Left lung (tissue), 4 donors: ENCODE measurements at regions not wholly inside any gene's neighbourhood (a gene's known extent, or its start where the extent isn't known, plus 50 kb on each side); places are given as distances from the start of the nearest gene placed in this dataset.
"Not testable (repeated sequence)": the region's sequence is repeated elsewhere in the genome, so short reads cannot be mapped to it uniquely, and the experiment has no call there.

ENCODE experiments used
- ATAC-seq: fragments of 200-7000 bp; cut with Tn5 transposase; one replicate; pipeline ENCODE4 v1.9.1; 2020; ENCODE audit warnings: moderate library complexity
- DNase-seq, 4 donors: peaks; one replicate each; pipeline ENCODE4 v3.0.0-alpha.2; 2013 to 2020
- H3K27ac ChIP-seq, 2 donors: fragments of 200-600 bp; sonication (generic) in 1 of 2; one replicate each; pipeline versions ENCODE4 v1.5.0 to v1.8.0; 2020 to 2021
- H3K27me3 ChIP-seq, 2 donors: fragments of 200-600 bp; sonication (generic) in 1 of 2; one replicate each; pipeline versions ENCODE4 v1.5.0 to v1.8.0; 2020 to 2021
- H3K36me3 ChIP-seq, 2 donors: fragments of 200-600 bp; sonication (generic) in 1 of 2; one replicate each; pipeline versions ENCODE4 v1.5.0 to v1.8.0; 2020 to 2021
- H3K4me1 ChIP-seq, 2 donors: fragments of 200-600 bp; one replicate each; pipeline ENCODE4 v1.8.0; 2021
- H3K4me3 ChIP-seq, 2 donors: fragments of 200-600 bp; sonication (generic) in 1 of 2; one replicate each; pipeline versions ENCODE4 v1.5.0 to v1.8.0; 2020 to 2021; ENCODE audit warnings: mild to moderate bottlenecking in 1 of 2
- H3K9me3 ChIP-seq, 2 donors: fragments of 200-600 bp; sonication (generic) in 1 of 2; one replicate each; pipeline versions ENCODE4 v1.5.0 to v1.8.0; 2020 to 2021
- intact Hi-C, 2 donors: fragments of 100-400 bp; cut with DNase I; formaldehyde crosslinking; loops; one replicate each; pipeline versions ENCODE4 v1.11.2 to v1.14.2; 2022
- donor health status: DM: no; HTN: yes; CAD: no.
- donor health status: DM: no; HTN: no; CAD: no.

DNA sequence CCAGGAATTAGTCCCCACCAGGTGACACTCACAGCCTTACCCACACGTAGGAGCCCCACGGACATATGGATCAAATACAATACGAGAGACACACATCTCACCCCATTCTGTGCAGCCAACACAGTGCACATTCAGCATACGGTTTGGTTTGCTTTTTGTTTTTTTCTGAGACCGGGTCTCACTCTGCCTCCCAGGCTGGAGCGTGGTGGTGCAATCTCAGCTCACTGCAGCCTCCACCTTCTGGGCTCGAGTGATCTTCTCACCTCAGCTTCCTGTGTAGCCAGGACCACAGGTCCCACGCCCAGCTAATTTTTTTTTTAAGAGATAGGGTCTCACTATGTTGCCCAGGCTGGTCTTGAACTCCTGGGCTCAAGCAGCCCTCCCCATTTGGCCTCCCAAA, 102.8 kb downstream of the POTEB start:
- H3K4me3 ChIP-seq, H3K9me3 ChIP-seq, ATAC-seq, intact Hi-C loops, H3K27ac ChIP-seq, H3K4me1 ChIP-seq, H3K27me3 ChIP-seq, H3K36me3 ChIP-seq, DNase-seq: not testable (repeated sequence)

DNA sequence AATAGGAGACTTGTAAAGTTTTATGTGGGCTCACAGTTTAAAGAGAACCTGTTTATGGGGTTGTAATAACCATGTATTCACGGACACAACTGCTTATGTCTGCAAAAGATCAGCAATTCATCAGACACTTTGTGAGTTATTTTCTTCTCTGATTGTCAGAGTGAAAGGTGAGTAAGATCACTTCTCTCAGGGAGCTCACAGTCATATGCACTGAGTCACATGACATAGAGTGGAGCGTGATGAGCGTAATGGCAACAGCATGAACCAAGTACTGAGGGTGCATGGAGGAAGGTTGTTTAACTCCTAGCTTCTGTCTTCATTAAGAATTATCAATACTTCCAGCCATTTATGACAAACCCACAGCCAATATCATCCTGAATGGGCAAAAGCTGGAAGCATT, 111.0 kb downstream of the POTEB start:
- H3K9me3 ChIP-seq, intact Hi-C loops, H3K27me3 ChIP-seq, H3K4me1 ChIP-seq, ATAC-seq, H3K27ac ChIP-seq, DNase-seq, H3K36me3 ChIP-seq, H3K4me3 ChIP-seq: not testable (repeated sequence)

DNA sequence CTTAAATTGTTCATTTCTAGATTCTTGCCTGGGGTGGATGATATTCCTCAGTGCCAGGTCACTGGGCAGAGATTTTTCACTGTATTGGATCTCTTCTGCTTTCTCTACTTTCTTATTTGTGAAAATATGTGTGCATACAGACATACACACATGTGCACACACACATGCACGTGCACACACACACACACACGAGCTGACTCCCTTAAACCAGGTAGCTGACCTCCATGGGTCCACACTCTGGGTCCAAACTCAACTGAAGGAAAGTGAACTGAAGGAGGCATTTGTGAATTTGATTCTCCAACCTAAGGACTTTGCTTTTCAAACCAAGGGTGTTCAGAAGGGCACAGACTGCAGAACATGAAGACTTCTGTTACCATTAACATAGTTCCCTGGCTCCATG, 113.8 kb downstream of the POTEB start:
- intact Hi-C loops, ATAC-seq, H3K36me3 ChIP-seq, H3K27ac ChIP-seq, H3K4me1 ChIP-seq, H3K27me3 ChIP-seq, H3K9me3 ChIP-seq, H3K4me3 ChIP-seq: not testable (repeated sequence)
- DNase-seq: peak in 1 of 4 donors; percentile 31

GRCh38 chr15:21760250-21761023, 117.1 kb downstream of the POTEB start:
- H3K4me3 ChIP-seq, DNase-seq, H3K9me3 ChIP-seq, H3K4me1 ChIP-seq, intact Hi-C loops, H3K27me3 ChIP-seq, H3K36me3 ChIP-seq, H3K27ac ChIP-seq: not testable (repeated sequence)
- peak; percentile 79 for ATAC-seq

DNA sequence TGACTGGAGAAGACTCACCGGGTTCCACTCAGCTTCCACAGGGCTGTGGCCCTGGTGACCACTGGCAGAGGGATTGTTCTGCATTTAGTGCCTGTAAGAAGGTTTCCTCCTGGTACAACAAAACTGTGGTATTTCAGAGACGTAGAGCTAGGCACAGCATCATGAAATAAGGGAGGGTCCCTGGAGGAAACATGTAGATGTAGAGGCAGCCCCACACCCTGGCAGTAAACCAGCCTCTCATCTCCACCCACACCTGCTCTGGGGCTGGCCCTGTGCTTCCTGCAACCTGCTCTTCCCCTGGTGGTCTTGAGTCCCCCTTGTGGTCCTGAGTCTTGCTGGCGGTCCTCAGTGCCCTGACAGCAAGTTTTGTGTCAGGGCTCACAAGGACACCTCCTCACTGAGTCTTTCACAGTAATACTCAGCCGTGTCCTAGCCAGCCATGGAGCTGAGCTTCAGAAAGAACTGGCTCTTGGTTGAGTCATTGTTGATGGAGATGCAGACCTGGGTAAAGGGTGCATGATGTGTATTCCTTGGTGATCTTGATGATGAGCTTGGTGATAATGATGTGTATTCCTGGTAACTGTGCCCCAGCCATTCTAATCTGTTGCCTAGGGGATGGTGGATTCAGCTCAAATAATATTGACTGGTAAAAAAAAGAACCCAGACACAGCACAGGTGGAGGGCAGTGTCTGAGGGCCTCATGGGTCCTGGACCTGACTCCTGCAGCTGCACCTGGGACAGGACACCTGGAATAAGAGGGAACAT, 118.0 kb downstream of the POTEB start:
- intact Hi-C loops, H3K36me3 ChIP-seq, DNase-seq, H3K4me1 ChIP-seq, H3K9me3 ChIP-seq, H3K27me3 ChIP-seq, H3K4me3 ChIP-seq, ATAC-seq, H3K27ac ChIP-seq: not testable (repeated sequence)

- DNase-seq, H3K4me1 ChIP-seq, intact Hi-C loops, H3K27ac ChIP-seq, H3K9me3 ChIP-seq, H3K27me3 ChIP-seq, H3K36me3 ChIP-seq, H3K4me3 ChIP-seq: not testable (repeated sequence)
- ATAC-seq: peak; percentile 26
These were observed 123.7 kb downstream of the POTEB start for GRCh38 chr15:21753838-21754237.

GRCh38 chr15:21752124-21752957, 125.2 kb downstream of the POTEB start:
- ATAC-seq, H3K27me3 ChIP-seq, intact Hi-C loops: not testable (repeated sequence)

GRCh38 chr15:21749173-21749572, 128.4 kb downstream of the POTEB start:
- H3K27me3 ChIP-seq, H3K36me3 ChIP-seq, H3K4me3 ChIP-seq, H3K27ac ChIP-seq, intact Hi-C loops, H3K4me1 ChIP-seq, DNase-seq, H3K9me3 ChIP-seq: not testable (repeated sequence)
- ATAC-seq: peak; percentile 37

More at GRCh38 chr15:21752124-21752957, 125.2 kb downstream of the POTEB start:
- H3K27ac ChIP-seq, H3K9me3 ChIP-seq, DNase-seq, H3K4me1 ChIP-seq, H3K4me3 ChIP-seq, H3K36me3 ChIP-seq: not testable (repeated sequence)

DNA sequence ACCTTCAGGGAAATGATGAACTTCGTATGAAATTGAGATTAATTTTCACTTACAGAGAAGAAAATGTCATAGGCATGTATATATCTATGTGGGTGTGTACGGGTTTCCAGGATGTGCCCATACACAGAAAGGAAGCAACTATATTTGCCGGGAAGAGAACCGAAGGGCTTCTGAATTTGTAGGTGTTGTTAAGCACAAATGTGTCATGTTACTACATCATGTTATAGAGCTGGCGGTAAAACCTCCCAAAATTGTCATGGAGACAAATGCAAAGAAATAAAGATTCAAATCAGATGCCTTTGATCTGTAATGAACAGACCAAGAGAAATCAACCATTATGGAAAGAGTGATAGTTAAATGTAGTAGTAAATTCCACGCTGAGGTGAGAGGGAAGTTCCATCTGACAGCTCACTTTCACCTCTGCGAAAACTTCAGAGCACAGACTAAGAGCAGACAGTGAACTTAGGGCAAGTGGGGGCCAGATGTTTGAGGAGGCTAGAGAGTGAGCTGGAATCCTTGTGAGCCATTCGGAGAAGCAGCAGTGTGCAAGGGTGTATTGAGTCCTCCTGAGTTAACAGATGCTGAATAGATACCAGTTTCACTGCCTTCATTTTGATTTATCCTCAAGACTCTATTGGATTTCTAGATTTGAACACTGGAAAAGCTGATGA, 133.2 kb downstream of the POTEB start:
- H3K36me3 ChIP-seq, H3K27ac ChIP-seq, H3K9me3 ChIP-seq, DNase-seq, H3K27me3 ChIP-seq, ATAC-seq, intact Hi-C loops, H3K4me1 ChIP-seq, H3K4me3 ChIP-seq: not testable (repeated sequence)

DNA sequence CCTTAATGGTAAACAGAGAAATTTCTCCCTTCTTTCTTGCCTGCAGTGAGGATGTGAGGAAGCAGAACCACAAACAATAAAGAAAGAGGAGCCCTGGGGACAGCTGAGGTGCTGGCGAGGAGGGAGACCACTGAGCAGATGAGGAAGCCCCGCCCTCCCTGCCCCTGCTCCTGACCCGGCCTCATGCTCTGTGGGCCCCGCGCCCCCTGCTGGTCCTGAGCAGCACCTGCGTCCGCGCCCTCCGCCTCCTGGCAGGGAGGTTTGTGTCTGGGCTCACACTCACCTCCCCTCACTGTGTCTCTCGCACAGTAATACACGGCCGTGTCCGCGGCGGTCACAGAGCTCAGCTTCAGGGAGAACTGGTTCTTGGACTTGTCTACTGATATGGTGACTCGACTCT, 135.5 kb downstream of the POTEB start:
- not testable (repeated sequence) for H3K9me3 ChIP-seq

GRCh38 chr15:21738003-21738402, 139.5 kb downstream of the POTEB start:
- H3K9me3 ChIP-seq, H3K4me3 ChIP-seq, H3K27ac ChIP-seq, H3K36me3 ChIP-seq, intact Hi-C loops, ATAC-seq, H3K27me3 ChIP-seq, H3K4me1 ChIP-seq, DNase-seq: not testable (repeated sequence)

More for the DNA sequence above, 135.5 kb downstream of the POTEB start:
- H3K36me3 ChIP-seq, H3K27me3 ChIP-seq, DNase-seq, H3K4me1 ChIP-seq, ATAC-seq, H3K27ac ChIP-seq, intact Hi-C loops, H3K4me3 ChIP-seq: not testable (repeated sequence)

DNA sequence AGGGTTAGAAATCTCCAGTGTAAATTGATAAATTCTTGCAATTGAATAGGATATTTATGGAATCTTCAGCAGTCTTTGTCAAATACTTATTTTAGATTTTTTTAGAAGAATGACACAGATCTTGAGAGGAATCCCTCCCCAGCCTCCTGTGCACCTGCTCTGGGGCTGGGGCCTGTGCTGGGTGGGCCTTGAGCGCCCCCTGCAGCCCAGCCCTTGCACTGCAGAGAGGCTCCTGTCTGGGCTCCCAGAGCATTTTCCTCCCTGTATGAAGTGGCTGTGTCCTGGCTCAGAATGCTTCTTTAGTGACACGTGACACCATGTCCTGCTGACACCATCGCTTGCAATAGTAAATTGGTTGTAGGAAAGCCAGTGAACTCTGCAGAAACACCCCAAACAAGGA, 141.1 kb downstream of the POTEB start:
- ATAC-seq, intact Hi-C loops, DNase-seq: not testable (repeated sequence)

More for the DNA sequence above, 141.1 kb downstream of the POTEB start:
- H3K36me3 ChIP-seq, H3K27me3 ChIP-seq, H3K4me1 ChIP-seq, H3K27ac ChIP-seq, H3K4me3 ChIP-seq, H3K9me3 ChIP-seq: not testable (repeated sequence)
